Activated T-cell treated with anti-CD3 and anti-CD28 coated beads for 24 hours (primary cell): ENCODE measurements at regions not wholly inside any gene's neighbourhood (a gene's known extent, or its start where the extent isn't known, plus 50 kb on each side); places are given as distances from the start of the nearest gene placed in this dataset.

Experiments
- DNase-seq: peaks from one replicate; pipeline ENCODE4 v3.0.0-alpha.2; 2020; ENCODE audit warnings: low read depth

DNA sequence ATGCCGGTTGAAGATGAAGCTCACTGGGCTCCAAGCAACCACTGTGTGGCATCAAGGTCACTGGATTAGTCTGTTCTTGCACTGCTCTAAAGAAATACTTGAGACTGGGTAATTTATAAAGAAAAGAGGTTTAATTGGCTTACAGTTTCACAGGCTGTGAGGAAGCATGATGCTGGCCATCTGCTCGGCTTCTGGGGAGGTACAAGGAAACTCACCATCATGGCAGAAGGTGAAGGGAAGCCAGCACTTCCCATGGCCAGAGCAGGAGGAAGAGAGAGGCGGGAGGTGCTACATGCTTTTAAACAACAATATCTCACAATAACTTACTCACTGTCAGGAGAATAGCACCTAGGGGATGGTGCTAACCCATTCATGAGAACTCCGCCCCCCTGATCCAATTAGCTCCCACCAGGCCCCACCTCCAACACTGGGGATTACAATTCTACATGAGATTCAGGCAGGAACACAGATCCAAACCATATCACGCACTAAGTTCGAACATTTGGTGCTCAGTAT lies 109.7 kb upstream of the MGAT5 start:
- DNase-seq = no peak

DNA sequence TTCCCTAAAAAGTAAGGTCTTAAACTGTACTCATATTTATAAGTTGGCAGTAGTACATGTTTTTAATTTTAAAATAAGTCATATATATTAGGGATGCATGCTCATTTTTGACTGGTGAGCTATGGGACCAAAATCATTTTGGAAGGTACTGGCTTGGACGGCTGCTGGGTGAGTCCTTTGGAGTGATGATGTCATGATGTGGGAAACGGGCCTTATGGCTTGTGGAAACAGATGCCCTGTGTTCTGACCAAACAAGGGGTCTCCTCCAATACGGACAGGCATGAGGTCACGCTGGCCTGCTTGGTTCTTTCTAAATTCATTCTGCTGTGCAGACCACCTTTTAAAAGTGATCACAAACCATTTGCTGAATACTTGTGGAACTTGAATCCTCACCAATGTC lies 109.2 kb upstream of the MGAT5 start:
- DNase-seq = no peak

DNA sequence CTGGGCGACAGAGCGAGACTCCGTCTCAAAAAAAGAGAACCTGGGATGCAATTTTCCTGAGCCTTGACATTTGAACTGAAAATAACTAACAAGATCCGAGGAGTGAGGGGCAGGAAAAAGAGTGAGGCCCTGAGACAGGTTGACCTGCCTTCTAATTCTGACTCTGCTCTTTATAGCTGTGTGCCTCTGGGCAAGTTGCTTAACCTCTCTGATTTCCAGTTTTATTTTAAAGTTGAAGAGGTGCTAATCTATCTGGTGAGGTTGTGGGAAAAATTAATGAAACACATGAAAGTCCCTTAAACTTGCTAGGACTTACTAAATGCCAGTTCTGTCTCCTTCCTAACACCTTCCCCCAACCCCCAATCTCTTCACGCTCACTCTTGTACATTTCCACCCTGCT lies 108.4 kb upstream of the MGAT5 start:
- DNase-seq = no peak

DNA sequence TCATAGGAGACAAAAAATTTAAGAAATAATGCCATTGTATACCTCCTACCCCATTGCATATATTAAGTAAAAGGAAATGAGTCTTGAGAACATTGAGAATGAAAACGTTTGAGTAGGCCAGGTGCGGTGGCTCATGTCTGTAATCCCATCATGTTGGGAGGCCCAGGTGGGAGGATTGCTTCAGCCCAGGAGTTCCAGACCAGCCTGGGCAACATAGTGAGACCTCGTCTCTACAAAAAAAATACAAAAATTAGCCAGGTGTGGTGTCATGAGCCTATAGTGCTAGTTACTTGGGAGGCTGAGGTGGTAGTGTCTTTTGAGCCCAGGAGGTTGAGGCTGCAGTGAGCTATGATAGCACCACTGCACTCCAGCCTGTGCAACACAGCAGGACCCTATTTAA lies 107.7 kb upstream of the MGAT5 start:
- no peak for DNase-seq

DNA sequence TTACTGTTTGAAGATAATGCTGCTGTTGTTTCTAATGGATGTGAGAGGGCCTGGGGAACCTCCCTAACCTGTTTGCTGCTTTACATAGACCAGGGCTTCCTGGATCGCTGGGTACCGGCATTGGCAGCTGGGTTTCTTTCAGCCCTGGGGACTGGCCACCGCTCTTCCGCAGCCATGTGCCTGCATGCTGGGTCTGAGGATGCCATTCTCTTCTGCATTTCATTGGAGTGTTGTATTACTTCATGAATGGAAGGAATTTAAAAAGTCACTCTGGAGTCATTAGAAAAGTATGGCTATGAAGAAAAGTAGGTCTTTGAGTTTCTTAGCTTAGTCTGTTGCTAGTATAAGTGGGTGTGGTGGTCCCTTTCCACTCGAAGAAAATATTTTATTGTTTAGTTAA lies 107.3 kb upstream of the MGAT5 start:
- no peak for DNase-seq

DNA sequence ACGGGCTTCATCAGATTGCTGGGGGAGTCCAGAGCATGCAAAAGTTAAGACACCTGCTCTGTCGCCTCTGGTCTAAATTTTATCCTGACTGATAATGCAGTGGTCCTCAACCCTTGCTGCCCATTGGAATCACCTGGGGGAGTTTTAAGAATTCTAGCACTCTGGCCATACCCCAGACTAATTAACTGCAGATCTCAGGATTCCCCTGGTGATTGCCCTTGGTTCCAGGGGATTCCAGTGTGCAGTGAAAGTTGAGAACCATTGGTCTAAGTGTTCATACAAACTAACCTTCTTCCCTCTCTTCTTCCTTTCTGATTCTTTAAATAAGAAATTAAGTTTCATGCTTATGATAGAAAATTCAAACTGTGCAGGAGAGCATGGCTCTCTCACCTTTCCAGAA lies 105.7 kb upstream of the MGAT5 start:
- DNase-seq = no peak

DNA sequence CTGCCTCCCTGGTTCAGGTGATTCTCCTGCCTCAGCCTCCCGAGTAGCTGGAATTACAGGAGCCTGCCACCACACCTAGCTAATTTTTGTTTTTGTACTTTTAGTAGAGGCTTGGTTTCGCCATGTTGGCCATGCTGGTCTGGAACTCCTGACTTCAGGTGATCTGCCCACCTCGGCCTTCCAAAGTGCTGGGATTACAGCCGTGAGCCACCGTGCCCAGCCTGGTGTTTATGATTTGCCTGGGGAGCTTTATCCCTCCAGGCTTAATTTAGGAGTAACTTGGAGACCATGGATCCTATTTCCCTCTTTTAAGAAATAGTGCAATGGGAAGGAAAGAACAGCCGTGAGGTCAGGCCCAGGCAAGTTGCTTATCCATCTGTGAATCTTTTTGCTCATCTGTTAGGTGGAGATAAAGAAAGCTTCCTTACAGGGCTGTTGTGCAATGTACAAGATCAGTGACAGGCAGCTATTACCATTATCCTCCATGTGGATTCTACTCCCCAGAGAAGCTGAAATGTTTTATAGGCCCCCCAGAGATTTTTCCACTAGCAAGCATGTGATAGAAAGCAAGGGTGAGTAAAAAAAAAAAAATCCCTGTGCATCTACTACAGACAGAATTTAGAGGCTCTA lies 104.9 kb upstream of the MGAT5 start:
- no peak for DNase-seq

DNA sequence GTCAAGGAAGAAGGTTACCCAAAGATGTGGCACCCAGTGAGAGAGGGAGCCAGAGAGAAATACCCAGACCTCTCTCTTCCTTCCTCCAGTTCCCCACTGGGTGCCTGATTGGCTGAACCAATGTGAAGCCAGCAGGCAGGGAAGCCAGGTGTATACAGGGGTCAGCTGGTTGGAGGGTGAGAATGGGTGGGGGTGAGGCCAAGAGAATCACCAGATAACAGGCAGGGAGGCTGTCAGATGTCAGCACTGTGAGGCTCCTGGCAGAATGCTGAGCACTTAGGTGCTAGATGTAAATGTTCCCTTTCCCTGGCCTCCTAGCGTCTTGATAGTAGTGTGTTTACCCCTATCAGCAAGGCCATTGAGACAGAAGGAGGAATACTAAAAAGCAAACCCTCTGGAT lies 104.0 kb upstream of the MGAT5 start:
- no peak for DNase-seq

DNA sequence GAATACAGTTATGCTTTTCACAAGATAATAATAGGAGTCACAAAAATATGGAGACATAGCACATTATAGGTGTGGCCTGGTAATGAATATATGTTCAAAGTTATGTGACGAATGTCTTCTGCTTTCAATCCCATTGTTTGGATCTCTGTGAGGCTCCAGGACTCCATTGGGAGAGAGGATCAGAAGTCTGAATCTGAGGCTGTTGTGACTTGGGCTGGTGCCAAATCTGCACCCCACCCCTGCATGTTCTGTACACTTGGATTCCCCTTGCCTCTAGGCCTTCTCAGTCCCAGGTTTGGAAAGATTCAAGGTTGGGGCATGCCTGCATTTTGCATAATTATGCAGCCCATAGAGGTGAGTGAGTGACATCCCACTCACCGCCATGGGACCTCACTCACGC lies 103.1 kb upstream of the MGAT5 start:
- no peak for DNase-seq

DNA sequence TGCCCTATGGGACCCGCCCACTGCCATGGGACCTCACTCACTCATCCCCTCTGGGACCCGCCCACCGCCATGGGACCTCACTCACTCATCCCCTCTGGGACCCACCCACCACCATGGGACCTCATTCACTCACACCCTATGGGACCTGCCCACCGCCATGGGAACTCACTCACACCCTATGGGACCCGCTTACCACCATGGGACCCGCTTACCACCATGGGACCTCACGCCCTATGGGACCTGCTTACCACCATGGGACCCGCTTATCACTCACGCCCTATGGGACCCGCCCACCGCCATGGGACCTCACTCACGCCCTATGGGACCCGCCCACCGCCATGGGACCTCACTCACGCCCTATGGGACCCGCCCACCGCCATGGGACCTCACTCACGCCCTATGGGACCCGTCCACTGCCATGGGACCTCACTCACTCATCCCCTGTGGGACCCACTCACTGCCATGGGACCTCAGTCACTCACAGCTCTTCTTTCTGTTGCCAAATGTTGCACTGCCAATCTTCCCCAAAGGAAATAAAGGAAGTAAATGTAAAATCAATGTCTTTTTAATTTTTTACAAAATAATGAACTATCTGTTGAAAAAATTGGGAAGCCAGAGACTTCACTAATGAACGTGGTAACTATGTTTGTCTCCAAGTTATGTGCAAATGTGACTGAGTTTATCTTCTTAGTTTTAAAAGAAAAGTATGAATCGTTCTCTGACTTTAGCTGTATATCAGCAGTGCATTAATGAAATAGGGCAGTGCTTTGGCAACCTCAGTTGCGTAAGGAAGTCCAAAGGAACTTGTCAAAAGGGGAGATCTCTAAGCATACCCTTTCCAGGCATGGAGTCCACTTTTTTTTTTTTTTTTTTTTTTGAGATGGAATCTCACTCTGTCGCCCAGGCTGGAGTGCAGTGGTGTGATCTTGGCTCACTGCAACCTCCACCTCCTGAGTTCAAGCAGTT lies 101.5 kb upstream of the MGAT5 start:
- no peak for DNase-seq

DNA sequence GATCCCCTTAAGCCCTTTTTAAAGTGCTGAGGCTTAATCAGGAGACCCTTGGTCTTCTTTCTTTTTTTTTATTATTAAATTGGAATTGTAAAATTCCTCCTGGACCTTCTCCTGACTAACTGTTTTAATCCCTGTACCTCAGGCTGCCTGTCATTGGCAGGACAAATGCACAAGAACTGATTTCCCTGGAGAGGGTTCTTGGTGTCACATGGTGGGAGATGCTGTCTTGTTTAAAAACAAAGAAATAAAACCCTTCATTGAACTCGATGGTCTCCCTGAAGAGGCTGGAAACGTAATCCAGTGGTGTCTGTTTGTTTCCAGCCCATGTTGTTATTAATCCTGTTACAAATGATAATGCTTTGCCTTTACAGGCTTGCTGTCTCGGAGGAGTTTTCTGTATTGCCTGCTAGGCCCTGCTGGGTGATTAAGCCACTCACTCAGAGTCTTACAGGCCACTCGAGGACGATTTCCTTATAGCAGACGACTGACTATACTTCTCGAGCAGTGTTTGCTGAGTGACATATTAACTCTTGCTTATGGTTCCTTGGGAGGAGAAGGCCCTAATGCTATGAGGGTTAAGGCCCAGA lies 100.5 kb upstream of the MGAT5 start:
- DNase-seq = no peak

DNA sequence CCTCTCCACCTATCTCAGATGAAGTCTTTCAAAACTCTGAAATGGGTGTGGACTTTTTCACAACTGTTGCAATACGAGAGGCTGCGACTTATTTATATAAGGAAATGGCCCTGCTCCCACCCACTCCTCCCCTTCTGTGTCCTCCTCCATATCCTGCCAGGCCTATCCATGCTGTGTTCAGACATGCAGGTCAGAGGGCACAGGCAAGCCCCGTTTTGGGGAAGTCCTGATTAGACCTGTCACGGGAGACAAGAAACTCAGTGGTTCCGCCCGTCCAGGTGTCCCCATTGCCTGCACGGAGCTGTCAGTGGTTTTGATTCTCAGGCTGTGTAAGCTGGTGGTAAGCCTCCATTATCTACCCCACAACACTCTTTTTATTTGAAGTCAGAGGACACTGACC lies 99.6 kb upstream of the MGAT5 start:
- no peak for DNase-seq

DNA sequence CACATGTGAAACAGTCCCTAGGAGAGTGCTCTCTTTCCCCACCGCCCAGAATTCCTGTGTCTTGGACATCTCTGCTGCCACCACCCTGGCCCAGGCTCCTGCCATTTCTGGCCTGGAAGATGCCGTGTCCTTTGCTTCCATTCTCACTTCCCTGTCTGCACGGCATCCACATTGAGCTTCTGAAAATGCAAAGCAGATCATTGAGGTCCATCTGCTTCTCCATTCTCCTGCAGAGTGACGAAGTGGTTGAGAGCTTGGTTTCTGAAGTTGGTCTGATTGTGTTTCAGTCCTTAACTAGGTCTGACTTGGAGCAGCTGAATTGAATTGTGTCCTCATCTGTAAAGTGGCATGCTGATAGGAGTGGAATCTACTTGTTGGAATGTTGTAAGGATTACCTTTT lies 98.7 kb upstream of the MGAT5 start:
- DNase-seq = no peak

DNA sequence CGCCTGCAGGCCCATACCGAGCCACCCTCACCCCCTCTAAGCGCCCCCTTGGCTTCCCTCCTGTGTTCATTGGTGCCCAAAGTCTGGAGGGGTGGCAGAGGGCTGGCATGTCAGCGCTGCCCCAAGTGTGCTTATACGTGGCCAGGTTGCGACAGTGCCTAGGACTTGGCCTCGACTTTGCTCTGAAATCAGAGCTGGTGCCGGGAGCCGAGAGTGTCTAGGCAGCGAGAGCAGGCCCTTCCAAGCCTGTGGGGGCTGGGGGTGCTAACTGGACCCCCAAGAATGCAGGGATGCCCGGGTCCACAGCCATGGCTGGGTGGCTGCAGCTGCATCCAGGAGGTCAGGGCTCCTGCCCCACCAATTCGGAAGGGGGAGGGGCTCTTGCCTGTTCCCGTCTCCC lies 95.6 kb upstream of the MGAT5 start:
- no peak for DNase-seq

DNA sequence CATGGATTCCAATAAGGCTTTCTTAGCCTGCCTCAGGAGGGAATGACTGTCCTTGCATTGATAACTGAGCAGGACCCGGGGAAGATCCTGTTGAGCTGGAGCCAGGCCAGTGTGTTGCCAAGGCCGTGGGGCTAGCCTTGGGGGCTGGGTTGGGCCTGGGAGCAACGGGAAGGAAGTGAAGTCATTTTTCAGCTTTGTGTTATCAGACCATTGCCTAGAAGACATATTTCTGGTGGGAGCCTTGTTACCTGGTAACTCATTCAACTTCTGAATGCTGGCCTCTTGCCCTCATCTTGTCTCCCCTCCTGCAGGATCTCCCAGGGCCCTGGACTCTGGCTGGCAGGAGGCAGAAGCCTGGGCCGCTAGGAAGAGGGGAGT lies 92.7 kb upstream of the MGAT5 start:
- DNase-seq = no peak

DNA sequence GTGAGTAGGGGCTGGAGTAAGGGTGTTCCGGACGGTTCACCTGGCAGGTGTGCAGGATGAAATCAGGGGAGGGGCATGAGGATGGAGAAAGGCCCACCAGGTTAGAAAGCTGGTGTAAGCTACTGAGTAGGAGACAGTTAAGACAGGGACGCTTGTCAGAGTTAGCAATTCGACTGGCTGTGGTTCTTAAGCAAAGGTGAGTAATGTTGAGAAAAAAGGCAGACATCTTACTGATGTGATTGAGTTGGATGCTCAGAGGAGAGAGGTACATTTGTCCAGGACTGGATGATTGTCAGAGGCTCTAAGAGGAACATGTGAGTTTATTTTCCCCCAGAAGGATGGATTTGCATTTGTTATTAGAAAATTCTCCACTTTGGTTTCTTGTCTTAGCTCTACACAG lies 90.5 kb upstream of the MGAT5 start:
- no peak for DNase-seq

DNA sequence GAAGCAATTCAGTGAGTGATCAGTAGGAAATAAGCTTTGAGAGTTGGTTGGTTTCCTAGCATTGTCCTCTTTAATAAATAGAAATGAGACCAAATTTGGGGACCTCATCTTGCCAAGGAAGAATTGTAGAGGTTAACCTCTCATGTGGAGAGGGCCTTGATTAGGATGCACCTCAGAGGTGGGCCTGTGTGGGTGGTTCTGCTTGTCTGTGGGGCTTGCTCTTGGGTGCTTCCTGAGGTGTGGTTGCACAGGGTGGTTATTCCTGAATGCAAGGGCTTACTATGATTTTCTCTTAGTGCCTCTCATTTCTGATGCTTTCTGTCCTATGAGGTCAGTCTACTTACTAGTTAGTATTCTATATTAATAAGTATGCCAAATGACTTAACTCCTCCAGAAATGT lies 89.6 kb upstream of the MGAT5 start:
- no peak for DNase-seq

DNA sequence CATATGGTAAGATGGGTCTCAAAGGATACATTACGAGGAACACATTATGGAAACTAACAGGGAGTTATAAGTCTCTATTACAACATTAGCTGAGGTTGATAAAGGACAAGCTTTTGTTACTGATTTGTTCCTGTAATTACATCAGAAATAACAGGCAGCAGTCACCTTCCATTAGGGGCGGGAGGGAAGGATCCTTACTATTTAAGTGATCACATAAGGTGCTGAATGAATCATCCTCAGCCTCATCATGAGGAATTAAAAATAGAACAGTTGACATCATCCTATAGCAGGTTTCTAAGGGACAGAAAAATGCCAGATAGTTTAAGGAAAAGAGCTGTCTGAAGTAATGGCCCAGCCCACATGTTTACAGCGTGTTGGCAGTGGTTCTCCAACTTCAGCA lies 86.9 kb upstream of the MGAT5 start:
- no peak for DNase-seq

DNA sequence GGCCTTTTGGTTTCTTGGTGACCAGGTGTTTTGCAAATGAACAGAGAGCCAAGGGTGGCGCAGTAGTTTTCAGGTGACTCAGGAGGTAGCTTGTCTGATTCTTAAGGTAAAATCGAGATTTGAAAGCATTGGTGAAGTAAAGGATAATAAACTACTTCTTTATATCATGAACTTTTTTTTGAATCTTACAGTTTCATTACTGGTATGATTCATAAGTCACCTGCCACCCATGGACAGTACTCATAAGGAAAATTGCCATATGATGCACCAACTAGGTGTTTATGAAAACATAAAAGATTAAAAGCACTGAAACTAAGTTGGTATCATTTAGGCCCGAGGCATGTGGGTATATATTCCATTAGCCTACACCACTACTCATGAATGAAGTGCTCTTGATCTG lies 84.1 kb upstream of the MGAT5 start:
- peak; percentile 28 for DNase-seq

DNA sequence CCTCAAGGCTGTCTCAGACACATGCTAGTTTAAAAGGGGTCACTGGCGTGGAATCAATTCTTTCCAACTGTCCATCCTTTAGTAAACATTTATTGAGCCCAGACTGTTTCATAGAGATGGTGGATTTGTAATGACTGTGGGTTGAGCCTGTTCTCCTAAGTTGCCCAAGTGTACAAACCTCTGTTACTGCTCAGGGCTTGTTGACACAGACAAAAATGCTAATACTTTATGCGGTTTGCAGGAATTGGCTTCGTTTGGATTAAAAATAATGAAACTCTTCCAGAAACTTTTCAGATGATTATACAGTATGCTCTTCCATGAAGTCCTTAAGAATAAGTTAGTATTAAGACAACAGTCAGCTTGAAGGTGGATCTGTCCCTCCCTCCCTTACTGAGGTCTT lies 83.6 kb upstream of the MGAT5 start:
- DNase-seq = no peak

DNA sequence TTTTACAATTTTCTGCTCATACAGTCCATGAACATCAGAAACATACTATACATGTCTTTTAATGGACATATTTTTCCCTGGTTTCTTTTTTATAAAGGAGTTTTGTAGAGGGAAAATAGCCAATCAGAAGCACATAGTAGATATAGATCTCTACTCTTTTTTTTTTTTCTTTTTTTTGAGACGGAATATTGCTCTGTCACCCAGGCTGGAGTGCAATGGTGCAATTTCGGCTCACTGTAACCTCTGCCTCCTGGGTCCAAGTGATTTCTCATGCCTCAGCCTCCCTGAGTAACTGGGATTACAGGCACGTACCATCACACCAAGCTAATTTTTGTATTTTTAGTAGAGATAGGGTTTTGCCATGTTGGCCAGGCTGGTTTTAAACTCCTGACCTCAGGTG lies 83.2 kb upstream of the MGAT5 start:
- DNase-seq = no peak

DNA sequence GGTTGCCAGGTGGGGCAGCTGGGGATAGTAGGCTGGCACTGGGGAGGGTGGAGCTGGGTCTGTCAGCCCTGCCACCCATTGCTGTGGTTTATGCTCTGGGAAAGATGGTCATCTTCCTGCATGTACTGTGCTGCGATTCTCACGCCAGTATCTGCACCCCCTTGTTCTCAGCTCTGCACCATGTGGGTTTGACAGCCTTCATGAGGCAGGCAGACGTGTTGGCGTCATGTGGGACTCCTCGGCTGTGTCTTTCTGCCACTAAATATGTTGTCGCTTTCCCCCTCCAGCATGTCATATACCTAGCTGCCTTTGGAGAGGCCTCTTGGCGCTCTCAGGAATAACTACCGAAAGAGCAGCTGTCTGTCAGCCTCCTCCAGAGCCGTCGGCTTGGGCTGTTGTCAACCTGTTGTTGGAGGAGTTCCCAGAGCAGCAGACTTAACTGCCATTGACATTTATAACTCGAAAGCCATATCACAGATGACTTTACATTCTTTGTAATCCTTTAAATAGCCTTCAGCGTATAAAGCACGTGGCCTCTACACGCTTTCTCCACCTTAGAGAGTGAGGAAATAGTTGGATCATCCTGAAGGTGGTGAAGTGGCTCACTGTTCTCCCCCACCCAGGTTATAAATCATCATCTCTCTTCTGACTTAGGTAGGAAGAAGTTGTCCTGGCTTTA lies 80.4 kb upstream of the MGAT5 start:
- DNase-seq = no peak

DNA sequence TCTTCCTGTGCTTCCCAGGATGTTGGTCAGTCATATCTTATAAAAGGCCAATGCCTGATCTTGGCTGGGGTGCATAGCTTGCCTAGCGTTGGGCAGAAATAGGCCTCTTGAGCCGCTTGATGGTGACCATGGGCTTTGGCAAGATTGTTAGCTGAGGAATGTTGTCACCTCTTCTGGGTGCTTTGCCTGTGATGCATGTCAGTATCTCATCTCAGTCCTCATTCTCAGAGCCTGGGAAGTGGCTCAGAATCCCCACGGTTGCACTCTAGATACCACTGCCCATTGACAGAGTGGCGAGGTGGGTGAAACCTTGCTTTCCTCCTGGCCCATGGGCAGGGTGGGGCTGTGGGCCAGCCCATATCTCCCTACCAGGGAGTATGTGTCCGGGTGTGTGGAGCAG lies 79.2 kb upstream of the MGAT5 start:
- no peak for DNase-seq
